NCI-H526 (cell line): ENCODE measurements at regions not wholly inside any gene's neighbourhood (a gene's known extent, or its start where the extent isn't known, plus 50 kb on each side); places are given as distances from the start of the nearest gene placed in this dataset.
"Not testable (repeated sequence)": the region's sequence is repeated elsewhere in the genome, so short reads cannot be mapped to it uniquely, and the experiment has no call there.

ENCODE experiments used
- DNase-seq, 2 experiments: peaks; one replicate each; lab custom pipeline; 2025; lab: John Stamatoyannopoulos, UW

DNA sequence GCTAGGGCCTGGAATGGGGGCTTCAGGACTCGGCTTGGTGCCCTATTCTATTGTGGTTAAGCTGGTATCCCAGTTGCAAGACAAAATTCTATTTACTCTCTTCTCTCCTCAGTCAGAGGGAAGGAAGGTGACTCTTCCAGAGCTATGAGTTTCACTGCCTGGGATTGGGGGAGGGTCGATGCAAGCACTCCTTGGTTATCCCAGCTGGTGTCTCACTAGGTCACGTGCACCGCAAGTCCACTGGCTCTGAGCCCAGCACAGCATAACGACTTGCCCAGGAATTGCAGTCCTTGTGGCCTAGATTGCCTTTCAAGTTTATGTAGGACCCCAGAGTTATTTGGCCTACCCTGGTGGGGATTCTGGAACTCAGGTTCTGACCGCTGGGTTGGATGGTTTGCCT lies 958.8 kb downstream of the IGSF11 start:
- no peak for DNase-seq

DNA sequence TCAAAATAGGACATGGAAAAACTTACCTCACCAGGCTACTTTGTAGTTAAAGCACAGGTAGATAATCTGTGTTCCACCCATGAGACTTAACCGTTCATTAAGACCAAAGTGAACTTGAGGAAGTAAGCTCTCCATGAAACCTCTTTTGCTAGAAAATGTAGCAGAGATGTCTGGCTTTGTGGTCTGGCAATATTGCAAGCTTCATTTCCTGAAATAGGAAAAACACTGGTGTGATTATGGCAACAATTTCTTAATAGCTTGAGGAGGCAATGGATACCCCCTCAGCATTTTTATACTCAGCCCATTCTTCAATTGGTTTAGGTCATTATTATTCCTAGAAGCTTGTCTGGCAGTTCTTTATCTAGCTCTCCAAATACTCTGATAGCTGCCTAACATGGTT lies 957.3 kb downstream of the IGSF11 start:
- DNase-seq = no peak

DNA sequence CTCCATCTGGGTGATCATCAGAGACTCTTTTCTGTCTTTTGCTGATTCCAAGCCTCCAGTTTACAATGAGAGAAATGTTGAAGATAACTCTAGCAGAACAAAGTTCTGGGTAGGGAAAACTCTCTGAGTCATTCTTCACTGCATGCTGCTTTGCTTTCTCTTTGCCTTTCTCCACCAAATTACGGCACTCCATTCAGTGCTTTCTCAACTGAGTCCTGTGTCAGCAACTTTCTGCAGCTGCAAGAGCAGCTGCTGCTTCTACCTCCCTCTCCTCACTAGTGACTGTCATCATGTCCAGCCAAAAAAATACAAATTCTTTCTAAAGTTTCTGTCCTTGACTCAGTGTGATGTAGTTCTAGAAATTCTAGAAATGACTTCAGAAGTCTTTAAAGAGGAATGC lies 953.8 kb downstream of the IGSF11 start:
- no peak for DNase-seq

DNA sequence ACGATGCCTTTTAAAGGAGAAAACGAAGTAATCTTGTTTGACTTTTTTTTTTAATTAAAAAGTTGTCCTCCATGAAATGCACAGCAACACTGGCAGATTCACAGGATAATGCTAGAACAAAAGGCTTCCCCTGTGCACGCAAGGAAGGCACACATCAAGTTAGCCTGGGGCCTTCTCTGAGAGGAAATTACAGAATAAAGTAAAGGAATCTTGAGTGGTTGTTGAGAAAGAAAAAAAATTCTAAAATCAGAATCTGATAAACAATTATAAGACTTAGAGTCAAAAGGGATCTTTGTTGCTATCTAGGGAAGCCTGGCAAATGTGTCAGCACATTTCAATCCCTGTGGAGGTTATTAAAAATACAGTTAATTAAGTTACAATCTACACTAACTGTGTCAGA lies 946.0 kb downstream of the IGSF11 start:
- no peak for DNase-seq

DNA sequence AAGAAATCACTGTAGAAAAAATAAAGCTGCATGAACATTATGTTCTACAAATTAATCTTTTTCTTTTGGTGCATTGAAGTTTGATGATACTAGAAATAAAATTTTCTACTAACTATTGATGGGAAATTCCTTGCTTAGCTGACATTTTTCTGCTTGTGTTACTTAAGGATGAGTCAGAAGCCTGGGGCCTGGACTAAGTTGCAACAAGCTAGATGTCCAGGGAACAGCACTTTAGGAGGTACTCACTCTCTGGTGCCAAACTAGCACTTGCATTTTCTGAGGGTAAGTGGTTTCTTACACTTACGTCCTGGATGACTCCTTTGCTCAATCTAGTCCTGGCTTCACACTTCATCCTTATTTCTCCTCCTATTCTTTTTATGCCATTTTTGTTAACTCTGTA lies 945.1 kb downstream of the IGSF11 start:
- no peak for DNase-seq

DNA sequence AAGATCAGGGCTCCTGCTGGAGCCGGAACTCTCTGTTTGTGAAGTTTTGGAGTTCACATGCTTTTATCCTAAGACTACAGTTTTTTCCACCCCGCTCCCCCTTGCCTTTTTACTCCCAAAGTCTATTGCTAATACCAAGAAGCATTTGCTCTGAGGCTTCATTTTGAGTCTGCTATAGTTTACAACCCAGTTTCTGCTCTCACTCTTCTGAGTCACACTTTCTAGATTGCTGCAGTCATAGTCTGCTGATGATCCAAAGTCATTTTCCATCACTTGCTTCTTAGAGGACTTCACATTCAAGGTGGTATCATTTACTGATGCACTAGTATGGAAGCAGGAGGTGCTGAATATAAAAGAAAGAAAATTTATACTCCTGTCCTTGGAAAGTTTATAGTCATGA lies 937.4 kb downstream of the IGSF11 start:
- DNase-seq = no peak

DNA sequence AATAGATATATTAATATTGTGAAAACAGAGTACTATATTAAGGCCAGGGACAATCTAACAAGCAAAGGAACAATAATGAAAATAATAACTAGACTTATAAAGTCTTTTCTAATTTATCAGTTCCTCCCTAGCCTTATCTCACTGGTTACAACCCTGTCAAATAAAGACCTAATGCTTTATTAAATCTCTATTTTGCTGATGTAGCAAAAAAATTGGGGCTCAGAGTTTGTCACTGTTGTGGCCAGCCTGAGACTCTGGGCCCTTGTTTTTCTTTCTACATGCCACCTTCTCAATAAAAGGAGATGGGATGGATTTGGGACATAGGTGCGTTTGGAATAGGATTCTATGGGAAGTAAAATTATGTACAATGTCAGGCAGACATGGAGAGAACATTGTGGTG lies 937.0 kb downstream of the IGSF11 start:
- DNase-seq = no peak

DNA sequence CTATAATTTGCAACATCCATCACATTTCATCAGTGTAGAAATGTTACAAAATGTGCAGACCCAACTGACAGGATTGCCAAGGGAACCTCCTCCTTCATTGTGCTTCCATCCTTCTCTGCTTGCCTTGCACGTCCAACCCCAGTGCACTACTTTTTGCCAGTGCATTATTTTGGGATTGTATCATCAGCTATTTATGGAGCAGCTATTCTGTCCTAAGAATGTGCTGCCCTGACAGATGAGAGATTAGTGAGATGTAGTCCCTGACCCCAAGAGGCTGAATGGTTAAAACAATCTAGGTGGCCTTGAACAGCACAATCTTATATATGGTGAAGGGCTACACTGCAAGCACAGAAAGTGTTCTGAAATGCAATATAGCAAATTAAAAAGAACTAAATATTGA lies 935.8 kb downstream of the IGSF11 start:
- DNase-seq = no peak

DNA sequence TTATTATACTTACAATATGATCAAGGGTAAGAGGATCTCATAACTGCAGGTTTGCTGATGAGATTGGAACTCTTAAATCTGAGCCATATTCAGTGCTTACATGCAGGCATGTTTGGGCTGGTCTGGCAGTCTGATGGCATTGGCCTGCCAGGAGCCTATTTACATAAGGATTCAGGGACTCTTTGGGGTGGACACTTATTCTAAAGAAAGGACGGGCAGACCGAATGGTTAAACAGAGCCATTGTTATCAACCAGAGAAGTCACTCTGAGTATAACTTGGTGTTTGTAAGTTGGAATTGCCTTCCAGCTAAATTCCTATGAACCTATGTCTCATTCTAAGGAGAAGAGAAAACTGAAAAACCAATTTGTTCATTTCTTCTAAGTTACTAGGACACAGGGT lies 932.8 kb downstream of the IGSF11 start:
- DNase-seq = no peak

DNA sequence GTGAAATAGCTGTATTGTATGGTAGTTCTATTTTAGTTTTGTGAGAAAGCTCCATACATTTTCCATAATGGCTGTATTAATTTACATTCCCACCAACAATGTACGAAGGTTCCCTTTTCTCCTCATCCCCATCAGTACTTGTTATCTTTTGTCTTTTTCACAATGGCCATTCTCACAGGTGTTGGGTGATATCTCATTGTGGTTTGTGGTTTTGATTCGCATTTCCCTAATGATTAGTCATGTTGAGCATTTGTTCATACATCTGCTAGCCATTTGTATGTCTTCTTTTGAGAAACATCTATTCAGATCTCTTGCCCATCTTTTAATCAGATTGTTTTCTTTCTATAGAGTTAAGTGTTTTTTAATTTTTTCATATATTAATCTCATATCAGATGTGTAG lies 931.9 kb downstream of the IGSF11 start:
- DNase-seq = peak; percentile 1 to 36

DNA sequence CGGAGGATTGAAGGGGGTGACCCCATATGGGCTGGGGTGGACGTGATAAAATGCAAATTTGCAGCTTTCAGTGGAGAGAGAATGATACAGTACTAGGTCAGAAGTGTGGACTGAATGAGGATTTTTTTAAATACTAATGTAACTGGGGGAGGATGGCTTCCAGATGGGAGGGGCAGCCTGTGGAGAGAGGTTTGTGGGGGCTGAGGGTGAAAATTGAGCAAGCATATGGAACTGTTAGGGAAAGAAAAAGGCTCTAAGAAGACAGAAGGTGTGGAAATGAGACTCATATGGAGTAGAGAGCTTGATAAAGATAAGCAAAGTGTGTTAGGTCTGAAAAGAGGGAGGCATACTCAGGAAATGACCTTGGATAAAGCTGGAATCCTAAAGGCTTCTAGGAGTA lies 926.4 kb downstream of the IGSF11 start:
- DNase-seq = no peak

DNA sequence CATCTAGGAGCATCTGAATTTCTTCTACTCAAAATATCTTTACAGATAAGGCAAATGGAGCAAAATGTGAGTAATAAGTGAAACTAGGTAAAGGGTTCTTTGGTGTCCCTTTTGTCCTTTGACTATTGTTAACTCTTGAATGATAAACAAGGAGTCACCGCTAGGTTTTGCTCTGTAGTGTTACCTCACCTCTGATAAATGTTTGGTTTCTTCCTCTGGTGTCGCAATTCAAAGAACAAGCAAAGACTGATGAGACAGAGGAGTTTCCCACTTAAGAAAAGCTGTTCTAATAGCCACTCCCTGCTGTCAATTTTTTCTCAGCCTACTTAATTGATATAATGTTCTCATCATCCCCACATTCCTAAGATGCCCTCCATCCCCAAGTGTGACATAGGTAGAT lies 925.9 kb downstream of the IGSF11 start:
- no peak for DNase-seq

DNA sequence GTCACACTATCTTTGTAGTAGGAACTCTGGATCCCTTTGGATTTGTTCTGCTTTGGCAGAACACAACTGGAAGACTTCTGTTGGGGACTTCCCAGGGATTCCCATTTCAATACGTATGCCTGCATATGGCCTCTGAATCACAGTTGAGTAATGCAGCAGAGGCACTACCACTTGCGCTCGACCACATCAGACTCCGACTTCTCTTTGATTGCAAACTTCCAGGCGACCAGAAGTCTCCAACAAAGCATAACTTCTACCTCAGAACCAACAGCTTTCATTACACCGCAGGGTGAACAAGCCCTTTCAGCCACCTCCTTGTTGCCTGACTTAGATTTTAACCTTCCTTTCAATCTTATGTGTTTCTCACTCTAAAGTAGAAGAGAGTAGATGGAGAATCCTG lies 924.4 kb downstream of the IGSF11 start:
- DNase-seq = no peak

DNA sequence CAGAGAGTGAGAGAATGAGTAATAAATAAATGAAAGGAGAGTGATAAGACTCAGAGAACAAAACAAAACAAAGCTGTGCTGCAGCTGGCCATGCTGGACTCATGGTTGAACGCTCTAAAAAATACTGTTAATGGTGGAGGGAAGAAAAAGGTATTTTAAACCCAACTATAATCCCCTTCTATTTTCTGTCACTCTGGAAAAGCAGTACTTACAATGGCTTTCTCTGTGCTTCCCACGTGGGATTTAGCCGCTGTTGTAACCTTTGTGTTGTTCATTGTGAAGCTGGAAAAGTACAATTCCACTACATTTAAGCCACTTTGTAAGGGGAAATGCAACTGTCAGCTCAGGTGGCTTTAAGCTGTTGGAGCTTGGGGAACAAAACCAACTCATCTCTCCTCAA lies 917.7 kb downstream of the IGSF11 start:
- DNase-seq = no peak

DNA sequence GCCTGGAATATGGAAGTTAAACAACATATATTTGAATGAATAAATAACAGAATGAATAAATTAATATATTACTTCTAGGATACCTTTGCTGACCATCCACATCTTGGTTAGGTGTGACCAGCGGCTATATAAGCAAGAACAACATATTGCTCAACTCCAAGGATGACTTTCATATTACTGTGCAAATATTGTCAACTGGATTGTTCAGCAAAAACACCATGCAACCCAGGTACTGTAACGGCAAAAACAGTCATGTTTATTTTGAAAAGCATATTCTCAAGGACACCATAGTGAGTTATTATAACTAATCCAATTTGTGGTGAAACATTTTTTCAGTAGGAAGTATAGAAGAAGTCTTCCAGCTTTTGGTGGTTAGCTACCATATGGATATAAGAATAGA lies 907.9 kb downstream of the IGSF11 start:
- no peak for DNase-seq

DNA sequence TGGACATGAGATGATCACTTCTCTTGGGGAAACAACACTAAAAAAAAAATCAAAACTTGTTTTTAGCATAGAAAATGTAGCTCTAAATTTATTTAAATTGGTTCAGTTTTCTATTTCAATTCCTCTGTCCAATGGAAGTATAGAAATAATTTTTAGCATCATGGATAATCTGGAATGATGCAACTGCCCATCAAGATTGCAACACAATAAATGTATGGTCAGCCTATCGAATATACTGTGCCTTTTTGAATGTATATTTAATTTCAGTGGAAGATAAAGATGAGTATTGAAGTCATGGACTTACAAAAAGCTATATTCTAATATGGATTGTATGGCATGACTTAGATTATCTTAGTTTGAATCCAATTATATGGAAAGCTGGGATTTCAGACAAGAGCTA lies 906.7 kb downstream of the IGSF11 start:
- no peak for DNase-seq

DNA sequence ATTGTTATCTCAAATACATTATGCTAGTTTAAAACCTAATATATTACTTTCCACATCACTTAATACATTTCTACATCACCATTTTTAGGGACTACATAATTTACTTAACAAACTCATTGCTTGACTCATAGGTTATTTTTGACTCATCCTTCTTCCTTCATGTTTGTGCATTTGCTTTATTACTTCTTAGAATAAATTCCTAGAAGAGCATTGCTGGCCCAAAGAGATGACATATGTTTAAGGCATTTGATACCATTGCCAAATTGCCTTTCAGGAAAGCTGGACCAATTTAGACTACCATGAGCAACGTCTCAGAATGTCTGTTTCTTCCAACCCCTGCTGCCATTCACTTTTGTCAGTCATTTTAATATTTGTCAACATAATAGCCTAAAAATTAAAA lies 905.8 kb downstream of the IGSF11 start:
- DNase-seq = no peak

DNA sequence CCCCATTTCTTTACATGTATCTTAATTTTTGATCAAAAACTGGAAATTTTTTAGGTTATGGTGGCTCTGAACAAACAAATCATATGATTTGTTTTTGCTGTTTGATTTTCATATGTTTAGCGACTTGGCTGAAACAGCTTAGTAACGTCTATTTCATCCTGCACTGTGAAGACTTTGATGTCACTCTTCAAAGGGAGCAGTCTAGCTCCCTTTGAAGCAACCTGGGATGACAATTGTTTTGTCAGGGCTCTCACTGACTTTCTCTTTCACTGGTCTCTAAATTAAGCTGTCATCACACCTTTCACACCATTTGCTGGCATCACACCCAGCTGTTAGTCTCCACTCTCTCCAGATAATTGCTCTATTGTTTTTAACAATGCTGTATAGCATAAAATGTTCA lies 896.9 kb downstream of the IGSF11 start:
- no peak for DNase-seq

DNA sequence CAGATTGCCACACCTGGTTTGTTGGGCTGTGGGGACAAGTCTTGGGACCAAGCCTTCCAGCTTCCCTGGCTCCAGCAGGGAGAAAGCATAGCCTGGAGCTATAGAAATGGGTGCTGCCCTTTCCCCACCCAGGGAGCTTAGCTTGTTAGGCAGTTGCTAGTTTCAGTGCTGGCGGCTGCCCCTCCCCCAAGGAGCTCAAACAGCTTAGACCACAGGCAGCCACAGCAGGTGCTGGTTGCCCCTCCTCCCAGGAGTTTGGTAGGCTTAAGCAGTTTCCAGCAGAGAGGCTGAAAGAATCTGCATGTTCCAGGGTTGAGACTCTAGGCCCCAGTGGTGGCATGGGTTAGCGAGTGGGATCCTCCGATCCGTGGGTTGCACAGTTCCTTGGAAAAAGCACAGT lies 889.7 kb downstream of the IGSF11 start:
- DNase-seq = peak; percentile 8 to 41

DNA sequence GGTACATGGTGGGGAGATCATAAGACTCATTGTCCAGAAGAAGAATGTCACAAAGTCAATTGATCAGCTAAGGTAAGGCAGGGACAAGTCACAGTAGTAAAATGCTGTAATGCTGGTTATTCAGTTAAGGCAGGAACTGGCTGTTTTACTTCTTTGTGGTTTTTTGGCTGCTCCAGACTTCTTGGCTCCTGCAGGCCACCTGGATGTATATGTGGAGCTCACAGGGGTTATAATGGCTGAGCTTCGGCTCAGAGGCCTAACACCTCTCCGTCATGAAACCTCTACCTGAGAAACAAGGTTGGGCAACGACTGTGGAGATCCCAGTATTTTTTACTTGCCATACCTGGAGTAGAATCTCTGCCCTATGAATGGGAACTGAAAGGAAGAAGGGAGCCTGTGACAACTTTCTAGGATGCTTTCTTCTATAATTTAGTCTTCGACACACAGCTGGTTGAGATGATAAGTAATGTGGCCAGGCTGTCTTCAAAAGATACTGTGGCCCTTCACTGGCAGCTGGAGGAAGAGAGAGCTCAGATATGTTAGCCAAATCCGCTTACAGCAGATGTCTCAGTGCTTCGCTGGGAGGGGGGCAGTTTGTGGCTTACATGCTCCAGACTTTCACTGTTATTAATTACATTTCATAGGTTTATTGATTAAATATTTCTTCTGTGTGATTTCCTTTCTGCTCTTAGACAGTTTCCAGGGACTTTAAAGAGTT lies 887.8 kb downstream of the IGSF11 start:
- DNase-seq = no peak

DNA sequence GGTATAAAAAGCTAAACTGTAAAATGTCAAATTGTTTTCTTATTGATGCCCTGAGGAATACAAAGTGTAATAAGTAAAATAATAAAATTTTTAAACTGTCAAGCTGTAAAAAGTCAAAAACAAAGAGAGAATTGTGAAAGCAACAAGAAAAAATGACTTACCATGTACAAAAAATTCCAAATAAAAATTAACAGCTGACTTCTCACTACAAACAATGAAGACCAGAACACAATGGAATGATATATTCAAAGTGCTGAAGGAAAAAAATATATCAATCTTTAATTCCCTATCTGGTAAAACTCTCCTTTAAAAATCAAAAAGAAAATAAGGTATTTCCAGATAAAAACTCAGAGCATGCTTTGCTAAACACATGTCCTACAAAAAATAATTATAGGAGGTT lies 883.5 kb downstream of the IGSF11 start:
- no peak for DNase-seq

DNA sequence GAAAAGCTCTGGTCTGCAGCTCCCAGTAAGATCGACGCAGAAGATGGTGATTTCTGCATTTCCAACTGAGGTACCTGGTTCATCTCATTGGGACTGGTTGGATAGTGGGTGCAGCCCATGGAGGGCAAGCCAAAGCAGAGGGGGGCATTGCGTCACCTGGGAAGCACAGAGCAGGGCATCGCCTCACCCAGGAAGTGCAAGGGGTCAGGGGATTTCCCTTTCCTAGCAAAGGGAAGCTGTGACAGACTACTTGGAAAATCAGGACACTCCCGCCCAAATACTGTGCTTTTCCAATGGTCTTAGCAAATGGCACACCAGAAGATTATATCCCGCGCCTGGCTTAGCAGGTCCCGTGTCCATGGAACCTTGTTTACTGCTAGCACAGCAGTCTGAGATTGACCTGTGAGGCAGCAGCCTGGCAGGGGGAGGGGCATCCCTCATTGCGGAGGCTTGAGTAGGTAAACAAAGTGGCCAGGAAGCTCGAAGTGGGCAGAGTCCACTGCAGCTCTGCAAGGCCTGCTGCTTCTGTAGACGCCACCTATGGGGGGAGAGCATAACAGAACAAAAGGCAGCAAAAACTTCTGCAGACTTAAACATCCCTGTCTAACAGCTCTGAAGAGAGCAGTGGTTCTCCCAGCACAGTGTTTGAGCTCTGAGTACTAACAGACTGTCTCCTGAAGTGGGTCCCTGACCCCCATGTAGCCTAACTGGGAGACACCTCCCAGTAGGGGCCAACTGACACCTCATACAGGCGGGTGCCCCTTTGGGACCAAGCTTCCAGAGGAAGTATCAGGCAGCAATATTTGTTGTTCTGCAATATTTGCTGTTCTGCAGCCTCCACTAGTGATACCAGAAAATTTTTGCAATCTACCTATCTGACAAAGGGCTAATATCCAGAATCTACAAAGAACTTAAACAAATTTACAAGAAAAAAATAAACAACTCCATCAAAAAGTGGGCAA lies 871.7 kb downstream of the IGSF11 start:
- not testable (repeated sequence) for DNase-seq

DNA sequence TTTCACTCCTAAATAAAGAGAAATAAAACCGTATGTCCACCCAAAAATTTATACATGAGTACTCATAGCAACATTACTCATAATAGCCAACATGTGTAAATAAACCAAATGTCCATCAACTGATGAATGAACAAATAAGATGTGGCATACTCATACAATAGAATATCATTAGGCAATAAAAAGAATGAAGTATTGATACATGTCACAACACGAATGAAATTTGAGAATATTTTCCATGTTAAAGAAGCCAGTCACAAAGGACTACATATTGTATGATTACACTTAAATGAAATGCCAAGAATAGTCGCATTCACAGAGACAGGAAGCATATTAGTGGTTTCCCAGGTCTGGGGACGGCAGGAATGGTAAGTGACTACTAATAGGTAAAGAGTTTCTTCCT lies 869.2 kb downstream of the IGSF11 start:
- no peak for DNase-seq

DNA sequence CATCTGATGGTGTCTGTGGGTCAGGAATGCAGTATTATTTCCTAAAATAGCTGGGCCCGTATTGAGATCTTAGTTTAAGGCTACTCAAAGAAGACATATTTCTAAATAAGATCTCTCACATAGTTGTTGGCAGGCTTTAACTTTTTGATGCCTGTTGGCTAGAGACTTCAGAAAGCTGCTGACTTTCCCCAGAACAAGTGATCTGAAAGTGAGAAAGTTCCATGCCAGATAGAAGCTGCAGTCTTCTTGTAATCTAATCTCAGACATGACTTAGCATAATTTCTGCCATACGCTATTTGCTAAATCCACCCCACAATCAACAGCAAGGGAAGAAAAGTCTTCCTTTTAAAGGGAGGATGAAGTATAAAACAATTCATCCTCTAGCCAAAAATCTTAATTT lies 867.1 kb downstream of the IGSF11 start:
- no peak for DNase-seq
